ENCODE measurements at regions not wholly inside any gene's neighbourhood (a gene's known extent, or its start where the extent isn't known, plus 50 kb on each side); places are given as distances from the start of the nearest gene placed in this dataset.
A peak's percentile ranks its signal among the peaks of the same experiment; 100 is the strongest.

DNA sequence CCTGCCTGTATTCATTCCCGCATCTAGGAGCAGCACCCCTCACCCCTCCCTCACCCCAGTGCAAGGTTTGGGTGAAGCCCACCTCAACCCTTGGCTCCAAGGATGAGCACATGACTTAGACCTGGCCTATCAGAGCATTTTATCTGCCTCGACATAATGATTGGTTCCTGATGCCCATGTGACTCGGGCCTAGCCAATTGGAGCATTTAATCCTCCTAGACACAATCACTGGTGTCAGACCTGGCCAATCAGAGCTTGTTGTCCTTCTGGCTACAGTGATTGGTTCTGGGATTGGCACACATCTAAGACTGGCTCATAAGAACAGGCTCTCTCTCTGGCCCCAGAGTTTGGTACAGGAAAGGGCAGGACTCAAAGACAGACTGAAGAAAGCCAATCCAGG lies 73.1 kb upstream of the MYL2 start:
- POLR2A ChIA-PET (ENCODE audit: low non-redundant PET): interaction anchor here (0.5 kb wide), 1 partner anchor 11 kb away, joined by 3 read pairs; no protein-coding TSS in a partner anchor
- CTCF ChIA-PET: no interaction called here
- H3K27ac ChIP-seq: no peak overlapping the region
- DNase-seq (ENCODE audit: low spot score): peak; percentile 10
- TF ChIP-seq CTCF (conservative IDR thresholded peaks at IDR 0.05; ENCODE audit: low read depth): no peak

DNA sequence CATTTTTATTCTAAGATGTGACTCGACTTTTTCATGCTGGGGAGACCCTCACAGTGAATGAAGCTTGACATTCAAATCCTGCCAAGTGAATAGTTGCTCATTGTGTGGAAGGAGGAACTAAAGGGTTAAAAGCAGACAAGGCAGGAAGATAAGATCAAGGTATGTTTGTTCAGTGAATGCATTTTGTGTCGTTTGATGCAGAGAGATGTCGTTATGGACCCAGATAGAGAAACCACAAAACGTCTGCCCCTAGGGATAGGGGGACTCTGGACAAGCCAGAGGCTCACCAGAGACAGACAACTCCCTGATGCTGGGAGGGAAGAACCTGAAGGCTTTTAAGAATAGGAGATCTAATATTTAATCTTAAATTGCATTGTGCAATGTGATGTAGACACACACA lies 72.5 kb upstream of the MYL2 start:
- DNase-seq (ENCODE audit: low spot score): no peak
- CTCF ChIA-PET: no interaction called here
- H3K27ac ChIP-seq: no peak overlapping the region
- POLR2A ChIA-PET (ENCODE audit: low non-redundant PET): interaction anchor here (0.5 kb wide), 1 partner anchor 12 kb away, joined by 3 read pairs; no protein-coding TSS in a partner anchor
- TF ChIP-seq CTCF (conservative IDR thresholded peaks at IDR 0.05; ENCODE audit: low read depth): no peak

DNA sequence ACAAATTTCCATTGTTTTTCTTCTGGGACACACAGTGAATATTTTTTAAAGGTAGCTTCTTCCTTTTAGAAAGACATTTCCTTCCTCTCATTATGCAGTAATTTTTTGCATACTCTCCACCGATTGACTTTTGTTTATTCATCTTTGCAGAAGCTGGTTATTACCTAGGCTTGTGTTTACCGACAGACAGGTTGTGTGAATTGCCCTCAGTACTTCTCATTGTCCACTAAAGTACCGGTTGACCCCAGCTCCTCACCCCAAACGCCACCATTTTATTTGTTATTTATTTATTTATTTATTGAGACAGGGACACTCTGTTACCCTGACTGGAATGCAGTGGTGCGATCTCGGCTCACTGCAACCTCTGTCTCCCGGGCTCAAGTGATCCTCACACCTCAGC lies 63.4 kb upstream of the MYL2 start:
- no peak for TF ChIP-seq CTCF (conservative IDR thresholded peaks at IDR 0.05; ENCODE audit: low read depth)
- CTCF ChIA-PET: interaction anchor here (0.6 kb wide), 1 partner anchor 549 kb away, joined by 4 read pairs; no protein-coding TSS in a partner anchor
- no peak for DNase-seq (ENCODE audit: low spot score)
- POLR2A ChIA-PET (ENCODE audit: low non-redundant PET): no interaction called here
- H3K27ac ChIP-seq: no peak overlapping the region

GRCh38 chr12:110972866-110973265 lies 52.5 kb upstream of the MYL2 start:
- TF ChIP-seq CTCF (conservative IDR thresholded peaks at IDR 0.05; ENCODE audit: low read depth): no peak
- POLR2A ChIA-PET (ENCODE audit: low non-redundant PET): no interaction called here
- CTCF ChIA-PET: no interaction called here
- H3K27ac ChIP-seq: no peak overlapping the region
- no peak for DNase-seq (ENCODE audit: low spot score)

GRCh38 chr12:110971936-110972335 lies 51.6 kb upstream of the MYL2 start:
- no peak for TF ChIP-seq CTCF (conservative IDR thresholded peaks at IDR 0.05; ENCODE audit: low read depth)
- POLR2A ChIA-PET (ENCODE audit: low non-redundant PET): no interaction called here
- CTCF ChIA-PET: no interaction called here
- no peak for DNase-seq (ENCODE audit: low spot score)
- no peak overlapping the region for H3K27ac ChIP-seq

GRCh38 chr12:110971189-110971920 lies 51.0 kb upstream of the MYL2 start:
- H3K27ac ChIP-seq: no peak overlapping the region
- CTCF ChIA-PET: no interaction called here
- POLR2A ChIA-PET (ENCODE audit: low non-redundant PET): no interaction called here
- no peak for DNase-seq (ENCODE audit: low spot score)
- TF ChIP-seq CTCF (conservative IDR thresholded peaks at IDR 0.05; ENCODE audit: low read depth): no peak

Data from RWPE1 (cell line).